Fibroblast of skin of right biceps (primary cell): ENCODE measurements at regions not wholly inside any gene's neighbourhood (a gene's known extent, or its start where the extent isn't known, plus 50 kb on each side); places are given as distances from the start of the nearest gene placed in this dataset.

Experiments
- DNase-seq: peaks from one replicate; pipeline ENCODE4 v3.0.0-alpha.2; 2013

GRCh38 chrX:36950495-36951253 is 57.5 kb upstream of the FAM47C start:
- DNase-seq, result no peak

GRCh38 chrX:36957425-36958328 is 50.5 kb upstream of the FAM47C start:
- peak; percentile 1 for DNase-seq
